GM18909 (cell line): ENCODE measurements at regions not wholly inside any gene's neighbourhood (a gene's known extent, or its start where the extent isn't known, plus 50 kb on each side); places are given as distances from the start of the nearest gene placed in this dataset.

Source experiments
- ATAC-seq: cut with Tn5 transposase; IDR thresholded peaks from one replicate; pipeline ENCODE4 v1.9.1; 2021; ENCODE audit warnings: mild to moderate bottlenecking; ENCODE audit not compliant: unreplicated experiment, poor library complexity

- no peak for ATAC-seq
Measured at GRCh38 chr2:150028322-150028721, 440.7 kb upstream of the MMADHC start.

- ATAC-seq: no peak
Measured at GRCh38 chr2:150027164-150027563, 439.6 kb upstream of the MMADHC start.

DNA sequence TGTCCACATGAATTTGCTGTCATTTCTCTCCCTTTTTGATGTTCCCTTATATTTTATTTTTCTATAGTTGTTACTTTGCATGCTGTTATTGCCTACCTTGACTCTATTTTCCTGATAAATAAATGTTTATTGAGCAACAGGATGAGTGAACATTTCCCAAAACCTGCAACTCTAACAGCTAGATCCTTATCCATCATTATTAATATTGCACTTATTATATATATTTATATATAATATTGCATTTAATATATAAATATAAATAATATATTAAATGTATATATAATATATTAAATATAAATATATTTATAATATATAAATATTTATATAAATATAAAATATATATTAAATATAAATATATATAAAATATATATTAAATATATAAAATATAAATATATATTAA, 436.1 kb upstream of the MMADHC start:
- ATAC-seq: no peak

- no peak for ATAC-seq
Measured at GRCh38 chr2:150023044-150023443, 435.5 kb upstream of the MMADHC start.

- no peak for ATAC-seq
Measured at GRCh38 chr2:150020937-150021673, 433.5 kb upstream of the MMADHC start.

DNA sequence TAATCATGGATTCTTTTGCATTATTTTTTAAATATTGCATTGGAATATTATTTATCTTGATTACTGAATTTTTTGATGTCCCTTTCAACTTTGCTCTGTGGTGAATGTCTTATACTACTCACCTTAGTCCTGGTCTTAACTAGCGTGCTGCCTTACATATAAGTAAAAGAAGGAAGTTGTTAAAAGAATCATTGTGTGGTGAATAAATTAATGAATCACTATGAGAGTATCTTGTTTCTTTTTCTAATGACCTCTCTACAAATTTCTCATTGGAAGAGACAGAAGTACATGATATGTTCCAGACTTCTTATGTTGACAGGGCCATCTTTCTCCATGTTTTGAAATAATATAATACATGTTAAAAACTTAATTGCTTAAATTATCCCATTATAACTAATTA, 432.6 kb upstream of the MMADHC start:
- no peak for ATAC-seq

DNA sequence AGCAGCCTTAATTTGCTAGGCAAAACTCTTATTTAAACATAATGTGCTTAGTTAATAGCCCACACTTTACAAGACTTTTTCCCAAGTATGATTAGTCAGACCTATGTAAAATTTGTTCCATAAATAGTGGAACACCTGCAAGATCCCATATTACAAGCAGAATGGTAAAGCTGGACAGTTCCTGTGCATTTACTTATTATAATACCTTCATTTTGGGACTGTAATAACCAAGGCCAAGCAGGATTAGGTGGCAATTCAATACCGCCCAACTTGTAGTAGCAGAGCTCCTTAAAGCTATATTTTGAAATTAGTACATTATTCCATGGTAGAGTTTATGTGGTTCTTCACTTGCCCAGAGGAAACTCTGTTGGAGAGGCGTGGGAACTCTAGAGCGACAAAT, 431.5 kb upstream of the MMADHC start:
- ATAC-seq: no peak

- ATAC-seq: no peak
Measured at GRCh38 chr2:150012986-150013385, 425.4 kb upstream of the MMADHC start.

DNA sequence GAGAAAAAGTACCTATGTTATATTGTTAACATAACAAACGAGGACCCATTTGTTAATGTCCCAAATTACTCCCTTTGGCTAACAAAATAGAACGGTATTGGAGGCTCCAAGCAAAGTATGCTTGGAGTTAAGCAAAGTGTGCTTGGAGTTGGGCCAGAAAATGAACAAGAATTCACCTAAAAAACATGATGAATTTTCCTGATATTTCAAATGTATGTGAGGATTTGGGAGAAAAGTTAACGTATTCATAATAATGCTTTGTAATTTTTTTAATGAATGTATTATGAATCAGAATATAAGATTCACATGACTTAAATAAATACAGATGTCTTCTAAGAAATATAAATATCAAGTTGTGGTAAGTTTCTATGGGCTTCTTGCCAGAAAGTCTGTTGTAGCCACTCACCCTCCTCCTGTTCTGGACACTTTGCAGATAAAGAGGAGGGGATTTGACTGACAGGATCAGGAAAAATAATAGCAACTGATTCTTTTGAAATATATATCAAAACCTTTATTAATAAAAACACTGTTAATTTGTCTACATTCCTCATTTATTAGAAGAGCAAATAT, 423.7 kb upstream of the MMADHC start:
- no peak for ATAC-seq

GRCh38 chr2:150008901-150009300, 421.3 kb upstream of the MMADHC start:
- ATAC-seq: no peak

DNA sequence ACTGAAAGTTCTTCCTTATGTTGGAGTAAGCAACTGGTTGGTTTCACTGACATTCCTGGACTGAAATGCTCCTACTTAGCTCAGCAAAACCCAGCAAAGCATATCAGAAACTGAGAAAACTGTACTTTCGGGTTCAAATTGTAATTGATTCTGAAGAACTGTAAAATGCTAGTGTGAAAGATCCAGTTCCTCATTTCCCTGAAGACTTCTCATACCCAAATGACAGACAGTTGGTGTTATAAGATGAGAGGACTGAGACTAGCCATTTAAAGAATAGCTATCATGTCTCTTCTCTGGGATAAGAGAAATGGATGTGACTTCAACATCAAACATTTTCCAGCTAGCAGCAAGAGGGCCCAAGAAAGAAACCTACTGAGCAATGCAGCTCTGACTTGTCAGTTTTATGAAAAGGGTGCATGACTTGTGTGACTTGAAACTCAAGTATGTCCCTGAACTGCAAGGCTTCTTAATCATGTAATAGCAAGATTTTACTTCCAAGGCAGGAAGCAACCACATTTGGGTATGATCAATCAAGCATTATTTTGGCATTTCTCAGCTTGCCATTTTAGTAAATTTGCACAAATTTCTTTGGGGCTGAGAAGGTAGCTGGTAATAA, 420.3 kb upstream of the MMADHC start:
- no peak for ATAC-seq

- no peak for ATAC-seq
Measured at GRCh38 chr2:150006591-150006990, 419.0 kb upstream of the MMADHC start.

DNA sequence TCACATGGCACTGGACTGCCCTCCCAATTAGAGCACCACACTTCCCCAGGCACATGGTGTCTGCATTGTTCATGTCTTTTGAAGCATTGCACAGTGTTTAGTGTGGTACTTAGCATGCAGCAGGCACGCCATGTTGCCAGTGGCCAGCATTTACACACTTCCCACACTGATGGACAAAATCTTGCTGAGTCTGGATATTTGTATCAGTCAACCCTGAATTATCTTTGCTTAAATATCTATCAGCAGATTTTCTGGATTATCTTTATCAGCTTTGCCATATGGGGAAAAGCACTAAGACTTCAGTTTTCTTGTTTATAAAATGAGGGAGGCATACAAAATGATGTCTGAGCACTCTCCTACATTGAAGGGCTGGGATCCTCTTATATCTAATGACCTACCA, 416.0 kb upstream of the MMADHC start:
- ATAC-seq: no peak

GRCh38 chr2:150001788-150002187, 414.2 kb upstream of the MMADHC start:
- no peak for ATAC-seq

- ATAC-seq: no peak
Measured at GRCh38 chr2:149996901-149997300, 409.3 kb upstream of the MMADHC start.

- ATAC-seq: no peak
Measured at GRCh38 chr2:149994057-149994728, 406.6 kb upstream of the MMADHC start.

DNA sequence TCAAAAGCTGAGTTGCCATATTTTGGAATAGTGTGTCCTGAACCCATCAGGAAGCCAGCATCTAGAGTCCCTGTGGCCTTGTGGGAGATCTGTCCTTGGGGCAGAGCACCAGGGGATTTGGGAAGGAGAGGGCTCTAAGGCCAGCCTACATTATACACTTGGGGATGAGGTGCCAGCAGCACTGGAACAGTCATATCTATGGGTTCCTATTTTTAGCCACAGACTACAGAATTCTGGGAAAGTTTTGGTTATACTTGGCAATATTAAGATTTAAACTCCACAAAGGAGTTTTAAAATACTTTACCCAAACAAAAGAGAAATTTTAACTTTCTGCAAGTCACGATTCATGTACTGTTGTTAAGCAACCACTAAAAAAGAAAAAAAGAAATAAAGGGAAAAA, 405.7 kb upstream of the MMADHC start:
- ATAC-seq: no peak

DNA sequence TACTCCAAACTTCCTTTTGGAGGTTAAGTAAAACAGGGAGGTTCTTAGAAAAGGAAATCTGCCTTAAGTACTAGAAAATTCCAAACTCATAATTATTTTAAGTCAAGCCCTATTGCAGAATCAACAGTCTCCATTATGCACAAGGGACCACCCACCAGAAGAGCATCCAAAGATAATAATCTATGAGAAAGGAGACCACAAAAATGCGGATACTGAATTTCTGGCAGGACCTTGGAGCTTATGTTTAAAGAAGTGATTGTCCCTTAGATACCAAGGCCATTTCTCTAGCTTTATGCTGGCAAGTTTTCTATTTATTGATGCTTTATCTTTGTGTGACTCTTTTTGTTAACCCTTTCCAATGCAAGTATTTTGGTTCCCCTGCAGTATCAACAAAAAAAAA, 404.0 kb upstream of the MMADHC start:
- ATAC-seq: no peak

DNA sequence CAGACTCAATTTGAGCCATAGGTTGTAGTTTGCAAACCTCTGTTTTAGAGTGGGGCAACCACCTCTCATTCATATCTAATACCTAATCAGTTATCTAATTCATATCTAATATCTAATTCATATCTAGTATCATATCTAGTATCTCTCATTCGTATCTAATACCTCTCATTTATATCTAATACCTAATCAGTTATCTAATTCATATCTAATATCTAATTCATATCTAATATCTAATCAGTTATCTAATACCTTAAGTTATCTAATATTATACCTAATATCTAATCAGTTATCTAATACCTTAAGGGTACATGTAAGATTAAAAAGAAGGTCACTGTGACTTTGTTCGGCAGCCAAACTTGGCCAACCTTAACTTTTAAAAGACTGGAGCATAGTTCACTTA, 403.4 kb upstream of the MMADHC start:
- ATAC-seq: no peak

DNA sequence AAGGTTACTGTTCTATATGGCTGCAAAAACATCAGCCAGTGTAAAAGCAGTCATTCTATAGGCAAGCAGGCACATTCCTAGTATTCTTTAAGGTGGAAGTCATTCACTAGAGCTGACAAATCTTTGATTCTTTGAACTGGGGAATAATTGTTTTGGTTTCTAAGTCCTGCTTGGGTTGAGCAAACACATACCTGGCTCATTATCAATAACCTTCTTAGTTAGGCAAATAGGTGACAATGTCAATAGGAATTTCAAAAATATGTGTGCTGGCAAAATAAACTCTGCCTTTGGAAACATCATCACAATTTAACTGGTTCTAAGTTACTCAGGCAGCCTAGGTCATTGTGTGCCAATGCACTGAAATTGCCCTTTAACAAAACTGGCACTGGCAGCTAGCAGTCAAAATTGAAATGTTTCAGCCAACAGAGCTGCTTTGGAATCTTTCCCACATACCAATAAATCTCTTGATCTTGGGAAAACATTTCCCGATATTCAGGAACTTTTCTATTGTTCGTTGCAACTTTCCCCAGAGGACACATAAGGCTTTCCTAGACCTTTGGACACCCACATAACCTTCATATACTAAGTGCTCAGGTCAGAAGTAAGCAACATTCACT, 402.0 kb upstream of the MMADHC start:
- ATAC-seq: no peak

GRCh38 chr2:149988361-149988760, 400.8 kb upstream of the MMADHC start:
- ATAC-seq: no peak
